ENCODE measurements at regions not wholly inside any gene's neighbourhood (a gene's known extent, or its start where the extent isn't known, plus 50 kb on each side); places are given as distances from the start of the nearest gene placed in this dataset.

DNA sequence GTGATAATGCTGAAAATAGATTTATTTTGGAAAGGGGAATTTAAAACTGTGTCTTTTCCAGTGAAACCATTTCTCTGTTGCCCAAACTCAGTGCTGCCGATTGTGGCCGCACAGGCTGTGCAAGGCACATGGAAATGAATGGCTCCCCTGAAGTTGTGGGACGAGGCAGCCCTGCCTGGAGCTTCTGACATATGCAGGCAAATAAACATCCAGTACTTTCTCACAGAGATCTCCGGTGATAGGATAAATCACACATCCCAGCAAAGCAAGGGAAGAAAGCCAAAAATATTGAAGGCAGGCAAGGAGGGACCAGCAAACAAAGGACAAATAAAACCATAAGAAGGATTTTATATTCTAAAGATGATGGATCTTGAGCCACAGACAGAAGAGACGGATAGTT is 464.5 kb downstream of the MTRR start:
- H2AFZ ChIP-seq (ENCODE audit: low read depth, low read length) = no peak overlapping the region
- no peak for FAIRE-seq
- H3K4me1 ChIP-seq (ENCODE audit: control insufficient read depth, extremely low read depth, insufficient read depth, low read length) = no peaks in the 10 kb centered on the region
- ChIA-PET POLR2A (no interaction called here), CTCF (no interaction called here)
- DNase-seq (ENCODE audit: low read depth, low spot score) = no peak
- no TSS peak for BruUV-seq (replicated peaks)
- H3K4me3 ChIP-seq (replicated peaks in 1 of 3; ENCODE audit: insufficient read depth in 1 of 3, low read depth in 1 of 3, low read length in 3 of 3) = no peak overlapping the region
- H3K79me2 ChIP-seq (ENCODE audit: control insufficient read depth, insufficient read depth, low read length) = no peaks in the 10 kb centered on the region
- no peaks in the 10 kb centered on the region for H3K9me1 ChIP-seq (replicated peaks; ENCODE audit: control insufficient read depth, extremely low read depth, insufficient read depth, low read length)
- TF ChIP-seq, protein P1, sequence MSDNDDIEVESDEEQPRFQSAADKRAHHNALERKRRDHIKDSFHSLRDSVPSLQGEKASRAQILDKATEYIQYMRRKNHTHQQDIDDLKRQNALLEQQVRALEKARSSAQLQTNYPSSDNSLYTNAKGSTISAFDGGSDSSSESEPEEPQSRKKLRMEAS (IDR thresholded peaks at IDR 0.05; ENCODE audit: insufficient read depth, insufficient read length) = no peak
- no peak for TF ChIP-seq POLR2AphosphoS5 (IDR thresholded peaks at IDR 0.05; ENCODE audit: insufficient read depth, low read depth, low read length)
- no peak for TF ChIP-seq EZH2 (IDR thresholded peaks at IDR 0.05; ENCODE audit: borderline replicate concordance, low read depth, low read length, severe bottlenecking)
- no peak for TF ChIP-seq GATA2 (IDR thresholded peaks at IDR 0.05; ENCODE audit: insufficient read depth, insufficient read length, low read depth, low read length)
- TF ChIP-seq, protein P2, sequence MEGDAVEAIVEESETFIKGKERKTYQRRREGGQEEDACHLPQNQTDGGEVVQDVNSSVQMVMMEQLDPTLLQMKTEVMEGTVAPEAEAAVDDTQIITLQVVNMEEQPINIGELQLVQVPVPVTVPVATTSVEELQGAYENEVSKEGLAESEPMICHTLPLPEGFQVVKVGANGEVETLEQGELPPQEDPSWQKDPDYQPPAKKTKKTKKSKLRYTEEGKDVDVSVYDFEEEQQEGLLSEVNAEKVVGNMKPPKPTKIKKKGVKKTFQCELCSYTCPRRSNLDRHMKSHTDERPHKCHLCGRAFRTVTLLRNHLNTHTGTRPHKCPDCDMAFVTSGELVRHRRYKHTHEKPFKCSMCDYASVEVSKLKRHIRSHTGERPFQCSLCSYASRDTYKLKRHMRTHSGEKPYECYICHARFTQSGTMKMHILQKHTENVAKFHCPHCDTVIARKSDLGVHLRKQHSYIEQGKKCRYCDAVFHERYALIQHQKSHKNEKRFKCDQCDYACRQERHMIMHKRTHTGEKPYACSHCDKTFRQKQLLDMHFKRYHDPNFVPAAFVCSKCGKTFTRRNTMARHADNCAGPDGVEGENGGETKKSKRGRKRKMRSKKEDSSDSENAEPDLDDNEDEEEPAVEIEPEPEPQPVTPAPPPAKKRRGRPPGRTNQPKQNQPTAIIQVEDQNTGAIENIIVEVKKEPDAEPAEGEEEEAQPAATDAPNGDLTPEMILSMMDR (IDR thresholded peaks at IDR 0.05; ENCODE audit: extremely low read depth in 1 of 2, insufficient read depth in 1 of 2, low read depth in 1 of 2, low read length in 2 of 2) = no peak
- TF ChIP-seq MYC (IDR thresholded peaks at IDR 0.05; ENCODE audit: low read depth, low read length) = no peak
- no peak for TF ChIP-seq FOS (IDR thresholded peaks at IDR 0.05; ENCODE audit: borderline replicate concordance, insufficient read depth, low read length)
- no peak for TF ChIP-seq POLR2A (IDR thresholded peaks at IDR 0.05; ENCODE audit: low read depth, low read length)
- no peak for TF ChIP-seq JUN (IDR thresholded peaks at IDR 0.05; ENCODE audit: borderline replicate concordance, insufficient read depth, insufficient read length, low read depth)
- H3K27ac ChIP-seq (ENCODE audit: insufficient read depth, low read depth, low read length) = no peak overlapping the region
- no peak overlapping the region for H3K4me2 ChIP-seq (ENCODE audit: insufficient read depth, low read length)
- no peaks in the 10 kb centered on the region for H4K20me1 ChIP-seq (replicated peaks; ENCODE audit: control insufficient read depth, extremely low read depth, insufficient read depth, low read length)
- intact Hi-C loops (cut with micrococcal nuclease) (no loop called here), dilution Hi-C loops (cut with MboI; ENCODE audit: extremely low pct_ligation_motif_present, low sequenced_read_pairs) (no loop called here)
- H3K9ac ChIP-seq (replicated peaks; ENCODE audit: extremely low read depth, insufficient read depth, low read length) = no peak overlapping the region
- no peaks in the 10 kb centered on the region for H3K36me3 ChIP-seq (ENCODE audit: control insufficient read depth in 2 of 2, extremely low read depth in 1 of 2, insufficient read depth in 2 of 2, low read length in 2 of 2)
- no peaks in the 10 kb centered on the region for H3K27me3 ChIP-seq (ENCODE audit: control insufficient read depth in 2 of 2, insufficient read depth in 2 of 2, low read length in 2 of 2)
- H3K9me3 ChIP-seq (replicated peaks; ENCODE audit: control insufficient read depth, insufficient read depth, low read length) = peaks cover 7% of the 10 kb centered on the region

Data from endothelial cell of umbilical vein (primary cell).